HepG2 (cell line): ENCODE measurements at regions not wholly inside any gene's neighbourhood (a gene's known extent, or its start where the extent isn't known, plus 50 kb on each side); places are given as distances from the start of the nearest gene placed in this dataset.

Experiments used
- ATAC-seq: fragments of 200-7000 bp; cut with Tn5 transposase; 3 replicates; pipeline ENCODE4 v1.9.1; 2020; ENCODE audit warnings: mild to moderate bottlenecking, moderate library complexity
- BruUV-seq: library from RNA; stranded (reverse); fragments of 400-500 nt; replicated peaks from 2 replicates; lab custom pipeline; 2021; lab: Mats Ljungman, UMichigan
- CTCF ChIA-PET: fragments of 300-600 bp; formaldehyde crosslinking; extraction: SDS; loops from one replicate; lab custom pipeline; 2021; ENCODE audit warnings: low total read pairs, inconsistent platforms, low intra/inter-chr PET ratio; lab: Yijun Ruan, JAX
- POLR2A ChIA-PET: fragments of 350-600 bp; sonication (Branson Sonifier 250); formaldehyde crosslinking; loops from one replicate; lab custom pipeline; 2020; ENCODE audit warnings: antibody characterized with exemption, inconsistent platforms; lab: Yijun Ruan, JAX
- DNase-seq: peaks from one replicate; pipeline ENCODE4 v3.0.0-alpha.2; 2015; ENCODE audit warnings: low spot score
- FAIRE-seq: peaks from 3 replicates; lab custom pipeline; 2011; peaks lifted over from hg19 to GRCh38; lab: Jason Lieb, UNC
- H2AFZ ChIP-seq: one replicate; pipeline ENCODE4 v1.6.1; 2011; ENCODE audit warnings: low read length, inconsistent platforms
- H3K27ac ChIP-seq: fragments of 300-600 bp; 3 replicates; pipeline ENCODE4 v1.8.0; 2011; ENCODE audit warnings: mixed run types, mild to moderate bottlenecking, mixed read lengths, low read length, inconsistent platforms; ENCODE audit not compliant: insufficient read depth; ENCODE audit errors: extremely low read length
- H3K27me3 ChIP-seq, 2 experiments: fragments of 200-600 bp in 1 of 2; 2 replicates in 1 of 2; 3 replicates in 1 of 2; pipeline versions ENCODE4 v1.6.0 to v1.8.0; 2011; ENCODE audit warnings: low read length in 2 of 2, mild to moderate bottlenecking in 2 of 2, moderate library complexity in 2 of 2, inconsistent platforms in 1 of 2; ENCODE audit not compliant: insufficient read depth in 2 of 2, control insufficient read depth in 1 of 2
- H3K36me3 ChIP-seq, 2 experiments: fragments of 200-600 bp in 1 of 2; replicated peaks in 1 of 2; 2 replicates in 1 of 2; 3 replicates in 1 of 2; pipeline versions ENCODE4 v1.5.1 to v1.8.0; 2011; ENCODE audit warnings: low read length in 2 of 2, inconsistent platforms in 1 of 2; ENCODE audit not compliant: insufficient read depth in 2 of 2, control insufficient read depth in 1 of 2
- H3K4me1 ChIP-seq: 2 replicates; pipeline ENCODE4 v1.5.1; 2012; ENCODE audit warnings: low read length, inconsistent platforms; ENCODE audit not compliant: insufficient read depth
- H3K4me2 ChIP-seq: 2 replicates; pipeline ENCODE4 v1.6.0; 2011; ENCODE audit warnings: low read depth, low read length, inconsistent platforms
- H3K4me3 ChIP-seq, 3 experiments: fragments of 200-600 bp in 1 of 3; sonication (generic), shearing (Covaris generic) in 1 of 3; replicated peaks in 1 of 3; 2 replicates each; pipeline ENCODE4 v1.5.1; 2011 to 2016; ENCODE audit warnings: low read length in 3 of 3, inconsistent platforms in 2 of 3, low read depth in 2 of 3, mild to moderate bottlenecking in 2 of 3, control low read depth in 1 of 3, mixed read lengths in 1 of 3; ENCODE audit not compliant: insufficient read depth in 1 of 3
- H3K79me2 ChIP-seq: one replicate; pipeline ENCODE4 v1.6.1; 2011; ENCODE audit warnings: low read length, inconsistent platforms; ENCODE audit not compliant: insufficient read depth
- H3K9ac ChIP-seq: 2 replicates; pipeline ENCODE4 v1.6.0; 2011; ENCODE audit warnings: mild to moderate bottlenecking, low read depth, low read length, inconsistent platforms; ENCODE audit not compliant: insufficient read depth
- H3K9me3 ChIP-seq: 2 replicates; pipeline ENCODE4 v1.5.1; 2012; ENCODE audit warnings: mild to moderate bottlenecking, low read length
- H4K20me1 ChIP-seq: 2 replicates; pipeline ENCODE4 v1.6.0; 2011; ENCODE audit warnings: inconsistent platforms, mild to moderate bottlenecking, low read length, moderate library complexity; ENCODE audit not compliant: insufficient read depth
- JUN ChIP-seq: sonication (generic); formaldehyde crosslinking; IDR thresholded peaks from 2 replicates; pipeline ENCODE4 v1.4.0; 2020; ENCODE audit warnings: mild to moderate bottlenecking, missing genetic modification reagents
- ZNF776 ChIP-seq: sonication (generic); formaldehyde crosslinking; IDR thresholded peaks from 2 replicates; pipeline ENCODE4 v1.4.0; 2020; ENCODE audit warnings: mild to moderate bottlenecking, missing genetic modification reagents
- WGBS: methylation state at CpG from one replicate; pipeline ENCODE4 v1.1.6; 2017; ENCODE audit warnings: low lambda C conversion rate; 5-methylcytosine and 5-hydroxymethylcytosine counted together
- in situ Hi-C: cut with HindIII; loops from 2 replicates; pipeline ENCODE4 v1.10.0; 2017; ENCODE audit warnings: low pct_unique_long_range_greater_than_20kb; ENCODE audit not compliant: extremely low pct_ligation_motif_present
- intact Hi-C: fragments of 100-400 bp; cut with micrococcal nuclease; formaldehyde crosslinking; loops from one replicate; pipeline ENCODE4 v1.10.0; 2022; ENCODE audit not compliant: unreplicated experiment
- TF ChIP-seq, protein P1 (sequence below): sonication (generic); formaldehyde crosslinking; IDR thresholded peaks from 2 replicates; pipeline ENCODE4 v1.4.0; 2020; ENCODE audit warnings: low read depth, missing genetic modification reagents

DNA sequence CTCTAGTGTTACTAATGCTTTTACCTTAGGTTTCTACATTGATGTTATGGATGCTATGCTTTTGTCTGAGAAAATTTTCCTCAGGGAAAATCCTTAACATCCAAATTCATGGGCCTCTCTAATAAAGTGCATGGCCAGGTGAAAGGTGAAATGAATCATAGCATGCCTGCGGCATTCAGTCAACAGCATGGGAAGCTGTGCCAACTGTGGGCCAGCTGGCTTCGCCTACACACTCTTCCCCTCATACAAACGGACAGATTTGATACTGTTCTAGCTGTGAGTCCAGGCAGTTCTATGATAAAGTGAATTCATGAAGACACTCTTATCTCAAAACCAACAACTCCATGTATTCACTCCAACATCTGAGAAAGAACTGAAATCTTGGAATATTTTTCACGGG lies 374.1 kb downstream of the PLK2 start:
- Histone ChIP-seq H4K20me1 (no peaks in the 10 kb centered on the region), H3K79me2 (no peaks in the 10 kb centered on the region), H3K9me3 (no peaks in the 10 kb centered on the region), H3K27me3 (no peaks in the 10 kb centered on the region), H3K4me1 (no peaks in the 10 kb centered on the region), H3K4me2 (no peak overlapping the region), H3K4me3 (no peak overlapping the region), H3K36me3 (no peaks in the 10 kb centered on the region), H3K27ac (no peak overlapping the region), H2AFZ (no peak overlapping the region), H3K9ac (no peak overlapping the region)
- intact Hi-C loops = no loop called here
- WGBS = 8% methylated on average over 4 of the region's 4 CpGs
- no peak for TF ChIP-seq ZNF776 (CRISPR knock-in tag)
- no TSS peak for BruUV-seq
- in situ Hi-C loops = no loop called here
- ChIA-PET CTCF (no interaction called here), POLR2A (no interaction called here)
- FAIRE-seq (no peak), ATAC-seq (no peak), DNase-seq (no peak)

GRCh38 chr5:58081435-58081834 lies 378.5 kb downstream of the PLK2 start:
- no peak overlapping the region for H3K9ac ChIP-seq
- no peak overlapping the region for H3K4me2 ChIP-seq
- in situ Hi-C loops = no loop called here
- ChIA-PET POLR2A (no interaction called here), CTCF (no interaction called here)
- BruUV-seq = no TSS peak
- no peak overlapping the region for H3K27ac ChIP-seq
- intact Hi-C loops = no loop called here
- H3K27me3 ChIP-seq = no peaks in the 10 kb centered on the region; a peak in 1 of 5 replicates
- no peaks in the 10 kb centered on the region for H4K20me1 ChIP-seq
- DNase-seq = no peak
- H3K36me3 ChIP-seq = no peaks in the 10 kb centered on the region
- H3K4me3 ChIP-seq = no peak overlapping the region
- ATAC-seq = no peak
- H3K79me2 ChIP-seq = no peaks in the 10 kb centered on the region
- no peaks in the 10 kb centered on the region for H3K9me3 ChIP-seq
- H3K4me1 ChIP-seq = no peaks in the 10 kb centered on the region
- FAIRE-seq = no peak
- WGBS = 1% methylated on average over 3 of the region's 3 CpGs
- H2AFZ ChIP-seq = no peak overlapping the region
- TF ChIP-seq JUN (CRISPR knock-in tag) = no peak
- TF ChIP-seq, protein P1, sequence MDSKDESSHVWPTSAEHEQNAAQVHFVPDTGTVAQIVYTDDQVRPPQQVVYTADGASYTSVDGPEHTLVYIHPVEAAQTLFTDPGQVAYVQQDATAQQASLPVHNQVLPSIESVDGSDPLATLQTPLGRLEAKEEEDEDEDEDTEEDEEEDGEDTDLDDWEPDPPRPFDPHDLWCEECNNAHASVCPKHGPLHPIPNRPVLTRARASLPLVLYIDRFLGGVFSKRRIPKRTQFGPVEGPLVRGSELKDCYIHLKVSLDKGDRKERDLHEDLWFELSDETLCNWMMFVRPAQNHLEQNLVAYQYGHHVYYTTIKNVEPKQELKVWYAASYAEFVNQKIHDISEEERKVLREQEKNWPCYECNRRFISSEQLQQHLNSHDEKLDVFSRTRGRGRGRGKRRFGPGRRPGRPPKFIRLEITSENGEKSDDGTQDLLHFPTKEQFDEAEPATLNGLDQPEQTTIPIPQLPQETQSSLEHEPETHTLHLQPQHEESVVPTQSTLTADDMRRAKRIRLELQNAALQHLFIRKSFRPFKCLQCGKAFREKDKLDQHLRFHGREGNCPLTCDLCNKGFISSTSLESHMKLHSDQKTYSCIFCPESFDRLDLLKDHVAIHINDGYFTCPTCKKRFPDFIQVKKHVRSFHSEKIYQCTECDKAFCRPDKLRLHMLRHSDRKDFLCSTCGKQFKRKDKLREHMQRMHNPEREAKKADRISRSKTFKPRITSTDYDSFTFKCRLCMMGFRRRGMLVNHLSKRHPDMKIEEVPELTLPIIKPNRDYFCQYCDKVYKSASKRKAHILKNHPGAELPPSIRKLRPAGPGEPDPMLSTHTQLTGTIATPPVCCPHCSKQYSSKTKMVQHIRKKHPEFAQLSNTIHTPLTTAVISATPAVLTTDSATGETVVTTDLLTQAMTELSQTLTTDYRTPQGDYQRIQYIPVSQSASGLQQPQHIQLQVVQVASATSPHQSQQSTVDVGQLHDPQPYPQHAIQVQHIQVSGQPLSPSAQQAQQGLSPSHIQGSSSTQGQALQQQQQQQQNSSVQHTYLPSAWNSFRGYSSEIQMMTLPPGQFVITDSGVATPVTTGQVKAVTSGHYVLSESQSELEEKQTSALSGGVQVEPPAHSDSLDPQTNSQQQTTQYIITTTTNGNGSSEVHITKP (CRISPR knock-in tag) = no peak
